K562 (cell line): ENCODE measurements at regions not wholly inside any gene's neighbourhood (a gene's known extent, or its start where the extent isn't known, plus 50 kb on each side); places are given as distances from the start of the nearest gene placed in this dataset.

Experiments
- ATAC-seq: fragments of 200-7000 bp; cut with Tn5 transposase; 3 replicates; pipeline ENCODE4 v1.9.1; 2020; ENCODE audit warnings: moderate library complexity
- BruUV-seq: library from RNA; stranded (reverse); fragments of 400-500 nt; replicated peaks from 2 replicates; lab custom pipeline; 2021; lab: Mats Ljungman, UMichigan
- CTCF ChIA-PET: fragments of 300-600 bp; formaldehyde crosslinking; extraction: SDS; loops from one replicate; lab custom pipeline; 2021; ENCODE audit warnings: low intra/inter-chr PET ratio; lab: Yijun Ruan, JAX
- POLR2A ChIA-PET: fragments of 300-600, 350-650 bp; sonication (Branson Sonifier 250); formaldehyde crosslinking; extraction: SDS; loops from one replicate; lab custom pipeline; 2021; ENCODE audit warnings: antibody characterized with exemption, inconsistent platforms; lab: Yijun Ruan, JAX
- DNase-seq, 4 experiments: peaks; one replicate each; pipeline versions ENCODE4 v3.0.0 to v3.0.0-alpha.2; 2011 to 2018; ENCODE audit warnings: low spot score in 3 of 4, mixed read lengths in 3 of 4; ENCODE audit errors: extremely low read depth in 1 of 4
- FAIRE-seq: peaks from 2 replicates; lab custom pipeline; 2011; peaks lifted over from hg19 to GRCh38; lab: Jason Lieb, UNC
- H2AFZ ChIP-seq: 2 replicates; pipeline ENCODE4 v1.6.0; 2011; ENCODE audit warnings: low read depth, low read length, control low read depth, inconsistent platforms
- H3K27ac ChIP-seq: fragments of 200-600 bp; 3 replicates; pipeline ENCODE4 v1.8.0; 2011; ENCODE audit warnings: low read depth, mild to moderate bottlenecking, control low read depth, inconsistent platforms, low read length, moderate library complexity, mixed read lengths; ENCODE audit errors: extremely low read depth
- H3K27me3 ChIP-seq, 2 experiments: fragments of 300-600 bp in 1 of 2; 2 replicates in 1 of 2; 3 replicates in 1 of 2; pipeline versions ENCODE4 v1.6.0 to v1.8.0; 2011; ENCODE audit warnings: inconsistent platforms in 2 of 2, low read length in 2 of 2, mild to moderate bottlenecking in 1 of 2, mixed read lengths in 1 of 2, moderate library complexity in 1 of 2; ENCODE audit not compliant: control insufficient read depth in 2 of 2, insufficient read depth in 2 of 2
- H3K36me3 ChIP-seq: fragments of 300-600 bp; 3 replicates; pipeline ENCODE4 v1.8.0; 2011; ENCODE audit warnings: mild to moderate bottlenecking, low read length, inconsistent platforms; ENCODE audit not compliant: control insufficient read depth, insufficient read depth
- H3K4me1 ChIP-seq, 2 experiments: fragments of 200-600 bp in 1 of 2; replicated peaks in 1 of 2; 2 replicates in 1 of 2; 3 replicates in 1 of 2; pipeline versions ENCODE4 v1.5.1 to v1.8.0; 2011; ENCODE audit warnings: inconsistent platforms in 2 of 2, low read length in 2 of 2, mild to moderate bottlenecking in 1 of 2, mixed read lengths in 1 of 2, moderate library complexity in 1 of 2; ENCODE audit not compliant: control insufficient read depth in 2 of 2, insufficient read depth in 2 of 2
- H3K4me2 ChIP-seq: 2 replicates; pipeline ENCODE4 v1.6.1; 2011; ENCODE audit warnings: low read length, control low read depth, inconsistent platforms, mixed read lengths; ENCODE audit not compliant: insufficient read depth
- H3K4me3 ChIP-seq: fragments of 200-600 bp; sonication (generic), shearing (Covaris generic); 2 replicates; pipeline ENCODE4 v1.5.1; 2016; ENCODE audit warnings: control low read depth, inconsistent platforms
- H3K79me2 ChIP-seq: fragments of 200-600 bp; 3 replicates; pipeline ENCODE4 v1.8.0; 2011; ENCODE audit warnings: low read length, inconsistent platforms; ENCODE audit not compliant: control insufficient read depth, insufficient read depth
- H3K9ac ChIP-seq, 2 experiments: 2 replicates each; pipeline versions ENCODE4 v1.6.0 to v1.6.1; 2011; ENCODE audit warnings: low read depth in 2 of 2, low read length in 2 of 2, control low read depth in 1 of 2, inconsistent platforms in 1 of 2, mild to moderate bottlenecking in 1 of 2, mixed read lengths in 1 of 2; ENCODE audit not compliant: insufficient read depth in 1 of 2
- H3K9me1 ChIP-seq: one replicate; pipeline ENCODE4 v1.6.0; 2011; ENCODE audit warnings: inconsistent platforms, mild to moderate bottlenecking, low read length, moderate library complexity; ENCODE audit not compliant: control insufficient read depth, insufficient read depth
- H3K9me3 ChIP-seq: replicated peaks from 2 replicates; pipeline ENCODE4 v1.5.1; 2011; ENCODE audit warnings: low read depth, low read length, inconsistent platforms; ENCODE audit not compliant: control insufficient read depth, insufficient read depth
- H4K20me1 ChIP-seq: replicated peaks from 2 replicates; pipeline ENCODE4 v1.6.1; 2011; ENCODE audit warnings: low read length, inconsistent platforms, mixed read lengths; ENCODE audit not compliant: control insufficient read depth, insufficient read depth
- JUND ChIP-seq, 2 experiments: IDR thresholded peaks; 2 replicates in 1 of 2; 3 replicates in 1 of 2; pipeline ENCODE4 v1.6.1; 2011; ENCODE audit warnings: borderline replicate concordance in 2 of 2, low read depth in 2 of 2, low read length in 2 of 2, improper control_type of control experiment in 1 of 2, missing biosample characterization in 1 of 2, missing genetic modification characterization in 1 of 2, missing genetic modification reagents in 1 of 2
- MLLT1 ChIP-seq, 2 experiments: fragments of 450-650 bp; IDR thresholded peaks; 2 replicates each; pipeline ENCODE4 v1.6.1; 2016
- NFIC ChIP-seq: fragments of 450-650 bp; IDR thresholded peaks from 2 replicates; pipeline ENCODE4 v1.6.1; 2017; ENCODE audit warnings: mild to moderate bottlenecking, inconsistent platforms
- XRCC5 ChIP-seq: fragments of 200-400 bp; formaldehyde crosslinking; IDR thresholded peaks from 2 replicates; pipeline ENCODE4 v1.6.1; 2017; ENCODE audit warnings: low read depth, mild to moderate bottlenecking, low read length
- ZC3H4 ChIP-seq: sonication (generic); formaldehyde crosslinking; IDR thresholded peaks from 2 replicates; pipeline ENCODE4 v1.9.0; 2021; ENCODE audit warnings: missing genetic modification reagents, borderline replicate concordance
- WGBS: fragments of 100-300 bp; shearing (Covaris generic); methylation state at CpG from one replicate; pipeline ENCODE4 v1.1.6; 2016; ENCODE audit warnings: low coverage, mixed read lengths; ENCODE audit not compliant: insufficient coverage; ENCODE audit errors: missing lambda C conversion rate; 5-methylcytosine and 5-hydroxymethylcytosine counted together
- in situ Hi-C: fragments of 300-500 bp; cut with MboI; formaldehyde crosslinking; loops from 4 replicates; pipeline ENCODE4 v1.15.0; 2018; ENCODE audit warnings: inconsistent platforms, mixed read lengths
- intact Hi-C: fragments of 100-400 bp; cut with micrococcal nuclease; formaldehyde crosslinking; loops from 2 replicates; pipeline ENCODE4 v1.14.2; 2022
- TF ChIP-seq, protein P1 (sequence below): IDR thresholded peaks from 2 replicates; pipeline ENCODE4 v1.6.1; 2011; ENCODE audit warnings: borderline replicate concordance, low read depth, mild to moderate bottlenecking, moderate library complexity, low read length; ENCODE audit not compliant: insufficient read depth, poor library complexity, severe bottlenecking

- ATAC-seq, result peak; percentile 93
- CTCF ChIA-PET, result interaction anchor here (0.6 to 1.1 kb wide), 3 partner anchors 152 to 305 kb away, joined by 3 to 4 read pairs (median 3); no protein-coding TSS in a partner anchor
- in situ Hi-C loops, result no loop called here
- TF ChIP-seq MLLT1 (IDR thresholded peaks at IDR 0.05) (peak in 1 of 2 experiments; percentile 95; a peak in 2 of 4 replicates), XRCC5 (0 out of 2 replicates have a peak, but pooled peaks have one; percentile 57), ZC3H4 (CRISPR knock-in tag) (no peak), NFIC (peak; percentile 59), JUND (IDR thresholded peaks at IDR 0.05; ENCODE audit: borderline replicate concordance, low read depth, low read length) (peak; percentile 50; the same call in 1 of the 2 replicates), JUND (tag; IDR thresholded peaks at IDR 0.05; ENCODE audit: borderline replicate concordance, low read depth, low read length) (no peak)
- TF ChIP-seq, protein P1, sequence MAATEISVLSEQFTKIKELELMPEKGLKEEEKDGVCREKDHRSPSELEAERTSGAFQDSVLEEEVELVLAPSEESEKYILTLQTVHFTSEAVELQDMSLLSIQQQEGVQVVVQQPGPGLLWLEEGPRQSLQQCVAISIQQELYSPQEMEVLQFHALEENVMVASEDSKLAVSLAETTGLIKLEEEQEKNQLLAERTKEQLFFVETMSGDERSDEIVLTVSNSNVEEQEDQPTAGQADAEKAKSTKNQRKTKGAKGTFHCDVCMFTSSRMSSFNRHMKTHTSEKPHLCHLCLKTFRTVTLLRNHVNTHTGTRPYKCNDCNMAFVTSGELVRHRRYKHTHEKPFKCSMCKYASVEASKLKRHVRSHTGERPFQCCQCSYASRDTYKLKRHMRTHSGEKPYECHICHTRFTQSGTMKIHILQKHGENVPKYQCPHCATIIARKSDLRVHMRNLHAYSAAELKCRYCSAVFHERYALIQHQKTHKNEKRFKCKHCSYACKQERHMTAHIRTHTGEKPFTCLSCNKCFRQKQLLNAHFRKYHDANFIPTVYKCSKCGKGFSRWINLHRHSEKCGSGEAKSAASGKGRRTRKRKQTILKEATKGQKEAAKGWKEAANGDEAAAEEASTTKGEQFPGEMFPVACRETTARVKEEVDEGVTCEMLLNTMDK, result peak; percentile 94
Observed at GRCh38 chr3:194928831-194929577, 243.3 kb downstream of the FAM43A start.

More at GRCh38 chr3:194928831-194929577, 243.3 kb downstream of the FAM43A start:
- no TSS peak for BruUV-seq
- intact Hi-C loops, result no loop called here
- Histone ChIP-seq H3K9me3 (no peaks in the 10 kb centered on the region), H3K9ac (no peak overlapping the region), H3K4me2 (no peak overlapping the region), H3K4me1 (no peaks in the 10 kb centered on the region), H3K9me1 (no peaks in the 10 kb centered on the region), H3K36me3 (no peaks in the 10 kb centered on the region), H4K20me1 (no peaks in the 10 kb centered on the region), H3K27ac (no peak overlapping the region), H3K4me3 (no peak overlapping the region), H3K27me3 (peaks cover 7 to 17% of the 10 kb centered on the region in 2 experiments; a peak in 3 of 5 replicates), H2AFZ (no peak overlapping the region), H3K79me2 (no peaks in the 10 kb centered on the region)
- POLR2A ChIA-PET, result no interaction called here
- FAIRE-seq (no peak), DNase-seq (peak; percentile 54 to 70 (median 65))
- 35% methylated on average over 29 of the region's 30 CpGs for WGBS
